Mesenchymal stem cell (in vitro differentiated cells and primary cell): ENCODE measurements at regions not wholly inside any gene's neighbourhood (a gene's known extent, or its start where the extent isn't known, plus 50 kb on each side); places are given as distances from the start of the nearest gene placed in this dataset.

Experiments
- DNase-seq: peaks from one replicate; pipeline ENCODE4 v3.0.0-alpha.2; 2013
- H2AFZ ChIP-seq: one replicate; pipeline ENCODE4 v1.6.1; 2013; ENCODE audit warnings: low read depth, mild to moderate bottlenecking, control low read depth, inconsistent platforms, low read length, moderate library complexity
- H2AK5ac ChIP-seq: 2 replicates; pipeline ENCODE4 v1.6.1; 2013; ENCODE audit warnings: low read length, moderate library complexity, mild to moderate bottlenecking, inconsistent platforms; ENCODE audit not compliant: severe bottlenecking
- H2BK120ac ChIP-seq: one replicate; pipeline ENCODE4 v1.6.1; 2013; ENCODE audit warnings: low read depth, mild to moderate bottlenecking, inconsistent platforms, low read length, moderate library complexity
- H2BK12ac ChIP-seq, 2 experiments: one replicate each; pipeline ENCODE4 v1.6.1; 2013; ENCODE audit warnings: inconsistent platforms in 2 of 2, low read length in 2 of 2, mild to moderate bottlenecking in 2 of 2, moderate library complexity in 2 of 2, control low read depth in 1 of 2
- H2BK15ac ChIP-seq: one replicate; pipeline ENCODE4 v1.6.1; 2013; ENCODE audit warnings: mild to moderate bottlenecking, low read depth, inconsistent platforms; ENCODE audit not compliant: poor library complexity, severe bottlenecking
- H2BK5ac ChIP-seq: 2 replicates; pipeline ENCODE4 v1.6.1; 2013; ENCODE audit warnings: low read depth, mild to moderate bottlenecking, low read length, control low read depth, inconsistent platforms; ENCODE audit not compliant: poor library complexity, severe bottlenecking
- H3K14ac ChIP-seq, 2 experiments: one replicate each; pipeline ENCODE4 v1.6.1; 2013; ENCODE audit warnings: inconsistent platforms in 2 of 2, low read length in 2 of 2, control low read depth in 1 of 2, mild to moderate bottlenecking in 1 of 2, moderate library complexity in 1 of 2
- H3K18ac ChIP-seq, 2 experiments: one replicate each; pipeline ENCODE4 v1.6.1; 2013; ENCODE audit warnings: inconsistent platforms in 2 of 2, low read length in 2 of 2, control low read depth in 1 of 2, low read depth in 1 of 2, mild to moderate bottlenecking in 1 of 2
- H3K23ac ChIP-seq, 2 experiments: one replicate each; pipeline ENCODE4 v1.6.1; 2013; ENCODE audit warnings: inconsistent platforms in 2 of 2, low read length in 2 of 2, mild to moderate bottlenecking in 2 of 2, moderate library complexity in 2 of 2, control low read depth in 1 of 2
- H3K27ac ChIP-seq: 2 replicates; pipeline ENCODE4 v1.5.1; 2013; ENCODE audit warnings: mild to moderate bottlenecking, moderate library complexity, low read length, control low read depth, inconsistent platforms; ENCODE audit not compliant: poor library complexity, severe bottlenecking
- H3K27me3 ChIP-seq, 2 experiments: 2 replicates each; pipeline versions ENCODE4 v1.6.1 to v1.7.0; 2013; ENCODE audit warnings: low read length in 2 of 2, mild to moderate bottlenecking in 2 of 2, moderate library complexity in 2 of 2, control low read depth in 1 of 2, inconsistent platforms in 1 of 2; ENCODE audit not compliant: control insufficient read depth in 1 of 2, insufficient read depth in 1 of 2
- H3K36me3 ChIP-seq, 2 experiments: 2 replicates each; pipeline versions ENCODE4 v1.6.1 to v1.7.0; 2013; ENCODE audit warnings: low read length in 2 of 2, control low read depth in 1 of 2, inconsistent platforms in 1 of 2, low read depth in 1 of 2, mild to moderate bottlenecking in 1 of 2; ENCODE audit not compliant: insufficient read depth in 2 of 2, control insufficient read depth in 1 of 2
- H3K4ac ChIP-seq, 2 experiments: one replicate each; pipeline ENCODE4 v1.6.1; 2013; ENCODE audit warnings: inconsistent platforms in 2 of 2, low read length in 2 of 2, mild to moderate bottlenecking in 2 of 2, moderate library complexity in 2 of 2, control low read depth in 1 of 2, low read depth in 1 of 2
- H3K4me1 ChIP-seq: 2 replicates; pipeline ENCODE4 v1.6.1; 2013; ENCODE audit warnings: low read depth, low read length, control low read depth; ENCODE audit not compliant: control insufficient read depth, insufficient read depth
- H3K4me2 ChIP-seq: 2 replicates; pipeline ENCODE4 v1.6.1; 2013; ENCODE audit warnings: low read length, mild to moderate bottlenecking, inconsistent platforms; ENCODE audit not compliant: poor library complexity, severe bottlenecking
- H3K4me3 ChIP-seq, 2 experiments: 2 replicates each; pipeline versions ENCODE4 v1.5.1 to v1.7.0; 2013; ENCODE audit warnings: low read length in 2 of 2, mild to moderate bottlenecking in 2 of 2, control low read depth in 1 of 2, low read depth in 1 of 2; ENCODE audit not compliant: insufficient read depth in 1 of 2
- H3K79me1 ChIP-seq: replicated peaks from 2 replicates; pipeline ENCODE4 v1.6.1; 2013; ENCODE audit warnings: mild to moderate bottlenecking, control low read depth, low read length, inconsistent platforms; ENCODE audit not compliant: poor library complexity, severe bottlenecking
- H3K9ac ChIP-seq: 2 replicates; pipeline ENCODE4 v1.7.0; 2013; ENCODE audit warnings: mild to moderate bottlenecking, low read length, moderate library complexity
- H3K9me3 ChIP-seq: 2 replicates; pipeline ENCODE4 v1.7.0; 2013; ENCODE audit warnings: mild to moderate bottlenecking, low read length; ENCODE audit not compliant: control insufficient read depth
- H4K8ac ChIP-seq: one replicate; pipeline ENCODE4 v1.6.1; 2013; ENCODE audit warnings: inconsistent platforms, mild to moderate bottlenecking, low read length, moderate library complexity
- H4K91ac ChIP-seq: one replicate; pipeline ENCODE4 v1.6.1; 2013; ENCODE audit warnings: mild to moderate bottlenecking, low read length, inconsistent platforms
- WGBS: methylation state at CpG from one replicate; pipeline ENCODE4 v1.1.7; 2013; ENCODE audit warnings: mixed read lengths; 5-methylcytosine and 5-hydroxymethylcytosine counted together

- Histone ChIP-seq H2BK5ac (no peak overlapping the region), H3K36me3 (no peaks in the 10 kb centered on the region), H3K14ac (no peak overlapping the region), H2BK15ac (no peak overlapping the region), H3K27ac (no peak overlapping the region), H2BK12ac (no peak overlapping the region), H3K79me1 (no peaks in the 10 kb centered on the region), H3K18ac (no peak overlapping the region), H3K4me2 (no peak overlapping the region), H4K91ac (no peak overlapping the region), H3K9me3 (no peaks in the 10 kb centered on the region), H3K4me1 (no peaks in the 10 kb centered on the region), H3K27me3 (peaks cover 0 to 7% of the 10 kb centered on the region in 2 experiments), H2BK120ac (no peak overlapping the region), H2AFZ (no peak overlapping the region), H3K4me3 (no peak overlapping the region), H3K4ac (no peak overlapping the region), H2AK5ac (no peak overlapping the region), H3K9ac (no peak overlapping the region), H3K23ac (no peak overlapping the region), H4K8ac (no peak overlapping the region)
- no peak for DNase-seq
- WGBS = 91% methylated on average over 4 of the region's 4 CpGs
Measured at GRCh38 chr16:65481956-65482355, 360.1 kb upstream of the CDH11 start.

GRCh38 chr16:65480281-65481091 is 358.6 kb upstream of the CDH11 start:
- no peak overlapping the region for H4K91ac ChIP-seq
- H3K4me1 ChIP-seq = no peaks in the 10 kb centered on the region
- H2BK15ac ChIP-seq = no peak overlapping the region
- H3K36me3 ChIP-seq = no peaks in the 10 kb centered on the region
- no peaks in the 10 kb centered on the region for H3K9me3 ChIP-seq
- H3K27ac ChIP-seq = no peak overlapping the region
- DNase-seq = no peak
- no peak overlapping the region for H3K23ac ChIP-seq
- no peaks in the 10 kb centered on the region for H3K79me1 ChIP-seq
- no peak overlapping the region for H3K14ac ChIP-seq
- H3K27me3 ChIP-seq = peaks cover 0 to 7% of the 10 kb centered on the region in 2 experiments
- no peak overlapping the region for H3K9ac ChIP-seq
- H3K4me2 ChIP-seq = no peak overlapping the region
- no peak overlapping the region for H4K8ac ChIP-seq
- 34% methylated on average over 11 of the region's 11 CpGs for WGBS
- H2BK12ac ChIP-seq = no peak overlapping the region
- H3K4me3 ChIP-seq = no peak overlapping the region
- no peak overlapping the region for H3K18ac ChIP-seq
- H2AK5ac ChIP-seq = no peak overlapping the region
- H2BK120ac ChIP-seq = no peak overlapping the region
- H2BK5ac ChIP-seq = no peak overlapping the region
- no peak overlapping the region for H3K4ac ChIP-seq
- H2AFZ ChIP-seq = no peak overlapping the region

GRCh38 chr16:65476448-65476955 is 354.6 kb upstream of the CDH11 start:
- no peak overlapping the region for H4K91ac ChIP-seq
- H2BK120ac ChIP-seq = no peak overlapping the region
- H3K4me3 ChIP-seq = no peak overlapping the region
- no peak overlapping the region for H3K9ac ChIP-seq
- H3K18ac ChIP-seq = no peak overlapping the region
- H3K4me2 ChIP-seq = no peak overlapping the region
- no peaks in the 10 kb centered on the region for H3K9me3 ChIP-seq
- H3K36me3 ChIP-seq = no peaks in the 10 kb centered on the region
- no peak overlapping the region for H2AFZ ChIP-seq
- H2AK5ac ChIP-seq = no peak overlapping the region
- no peak overlapping the region for H3K14ac ChIP-seq
- H2BK5ac ChIP-seq = no peak overlapping the region
- no peak overlapping the region for H3K4ac ChIP-seq
- H2BK15ac ChIP-seq = no peak overlapping the region
- no peaks in the 10 kb centered on the region for H3K79me1 ChIP-seq
- no peak for DNase-seq
- H3K4me1 ChIP-seq = no peaks in the 10 kb centered on the region
- no peak overlapping the region for H4K8ac ChIP-seq
- 83% methylated on average over 5 of the region's 5 CpGs for WGBS
- H2BK12ac ChIP-seq = no peak overlapping the region
- H3K23ac ChIP-seq = no peak overlapping the region
- H3K27me3 ChIP-seq = peaks cover 0 to 7% of the 10 kb centered on the region in 2 experiments
- no peak overlapping the region for H3K27ac ChIP-seq

- Histone ChIP-seq H3K18ac (no peak overlapping the region), H3K36me3 (no peaks in the 10 kb centered on the region), H2BK120ac (no peak overlapping the region), H3K79me1 (no peaks in the 10 kb centered on the region), H3K9ac (no peak overlapping the region), H3K27ac (no peak overlapping the region), H3K23ac (no peak overlapping the region), H3K27me3 (no peaks in the 10 kb centered on the region), H3K4ac (no peak overlapping the region), H2BK12ac (no peak overlapping the region), H4K8ac (no peak overlapping the region), H3K9me3 (no peaks in the 10 kb centered on the region), H2BK5ac (no peak overlapping the region), H2AK5ac (no peak overlapping the region), H3K14ac (no peak overlapping the region), H2AFZ (no peak overlapping the region), H3K4me1 (no peaks in the 10 kb centered on the region), H4K91ac (no peak overlapping the region), H2BK15ac (no peak overlapping the region), H3K4me2 (no peak overlapping the region), H3K4me3 (no peak overlapping the region)
- WGBS = 93% methylated on average over 2 of the region's 3 CpGs
- no peak for DNase-seq
Measured at GRCh38 chr16:65473699-65474098, 351.8 kb upstream of the CDH11 start.
